Suprapubic skin (tissue), 4 donors: ENCODE measurements at regions not wholly inside any gene's neighbourhood (a gene's known extent, or its start where the extent isn't known, plus 50 kb on each side); places are given as distances from the start of the nearest gene placed in this dataset.

Experiments used
- DNase-seq, 2 donors: peaks; one replicate each; pipeline ENCODE4 v3.0.0-alpha.2; 2019; ENCODE audit warnings: low spot score in 2 of 2
- H3K27ac ChIP-seq: fragments of 200-600 bp; sonication (generic); one replicate; pipeline ENCODE4 v1.5.1; 2019
- H3K27me3 ChIP-seq: fragments of 200-600 bp; sonication (generic); one replicate; pipeline ENCODE4 v1.5.1; 2019
- H3K36me3 ChIP-seq: fragments of 200-600 bp; sonication (generic); one replicate; pipeline ENCODE4 v1.5.1; 2019
- H3K4me1 ChIP-seq: fragments of 200-600 bp; sonication (generic); one replicate; pipeline ENCODE4 v1.5.1; 2019
- H3K4me3 ChIP-seq: fragments of 200-600 bp; sonication (generic); one replicate; pipeline ENCODE4 v1.5.1; 2019; ENCODE audit warnings: mild to moderate bottlenecking
- H3K9me3 ChIP-seq: fragments of 200-600 bp; sonication (generic); one replicate; pipeline ENCODE4 v1.5.1; 2019
- EP300 ChIP-seq: sonication (generic); formaldehyde crosslinking; IDR thresholded peaks from one replicate; pipeline ENCODE4 v1.6.1; 2017; ENCODE audit warnings: antibody characterized with exemption
- POLR2A ChIP-seq, 2 donors: fragments of 450-650 bp; IDR thresholded peaks; one replicate each; pipeline ENCODE4 v1.6.1; 2017; ENCODE audit warnings: antibody characterized with exemption in 2 of 2, mild to moderate bottlenecking in 2 of 2, moderate library complexity in 2 of 2
- POLR2AphosphoS5 ChIP-seq, 3 donors: sonication (generic); formaldehyde crosslinking; IDR thresholded peaks; one replicate each; pipeline ENCODE4 v1.6.1; 2017; ENCODE audit warnings: antibody characterized with exemption in 3 of 3
- WGBS: methylation state at CpG from one replicate; pipeline ENCODE4 v1.1.5; 2018; 5-methylcytosine and 5-hydroxymethylcytosine counted together
- TF ChIP-seq, protein P1 (sequence below), 2 donors: fragments of 200-600 bp in 1 of 2; fragments of 450-650 bp in 1 of 2; sonication (generic) in 1 of 2; IDR thresholded peaks; one replicate each; pipeline ENCODE4 v1.5.1; 2016 to 2019; ENCODE audit warnings: antibody characterized with exemption in 2 of 2, mild to moderate bottlenecking in 1 of 2, moderate library complexity in 1 of 2

DNA sequence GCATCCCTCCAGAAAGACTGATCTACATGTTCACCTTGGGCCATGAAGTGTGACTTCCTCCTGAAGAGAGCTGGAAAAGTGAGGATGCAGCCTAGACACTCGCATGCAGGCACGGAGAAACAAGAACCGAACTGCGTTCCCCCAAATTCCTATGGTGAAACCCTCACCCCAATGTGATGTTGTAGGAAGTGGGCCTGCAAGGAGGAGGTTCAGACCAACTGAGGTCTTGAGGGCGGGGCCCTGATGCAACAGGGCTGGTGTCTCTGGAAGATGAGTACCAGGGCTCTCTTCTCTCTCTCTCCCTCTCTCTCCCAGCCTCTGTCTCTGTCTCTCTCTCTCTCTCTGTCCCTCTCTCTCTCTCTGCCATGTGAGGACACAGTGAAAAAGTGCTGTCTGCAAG, 501.1 kb downstream of the BRD1 start:
- H3K4me3 ChIP-seq = no peak overlapping the region
- H3K27ac ChIP-seq = no peak overlapping the region
- peaks cover 52% of the 10 kb centered on the region for H3K27me3 ChIP-seq
- no peaks in the 10 kb centered on the region for H3K36me3 ChIP-seq
- WGBS = 92% methylated on average over 4 of the region's 5 CpGs
- TF ChIP-seq, protein P1, sequence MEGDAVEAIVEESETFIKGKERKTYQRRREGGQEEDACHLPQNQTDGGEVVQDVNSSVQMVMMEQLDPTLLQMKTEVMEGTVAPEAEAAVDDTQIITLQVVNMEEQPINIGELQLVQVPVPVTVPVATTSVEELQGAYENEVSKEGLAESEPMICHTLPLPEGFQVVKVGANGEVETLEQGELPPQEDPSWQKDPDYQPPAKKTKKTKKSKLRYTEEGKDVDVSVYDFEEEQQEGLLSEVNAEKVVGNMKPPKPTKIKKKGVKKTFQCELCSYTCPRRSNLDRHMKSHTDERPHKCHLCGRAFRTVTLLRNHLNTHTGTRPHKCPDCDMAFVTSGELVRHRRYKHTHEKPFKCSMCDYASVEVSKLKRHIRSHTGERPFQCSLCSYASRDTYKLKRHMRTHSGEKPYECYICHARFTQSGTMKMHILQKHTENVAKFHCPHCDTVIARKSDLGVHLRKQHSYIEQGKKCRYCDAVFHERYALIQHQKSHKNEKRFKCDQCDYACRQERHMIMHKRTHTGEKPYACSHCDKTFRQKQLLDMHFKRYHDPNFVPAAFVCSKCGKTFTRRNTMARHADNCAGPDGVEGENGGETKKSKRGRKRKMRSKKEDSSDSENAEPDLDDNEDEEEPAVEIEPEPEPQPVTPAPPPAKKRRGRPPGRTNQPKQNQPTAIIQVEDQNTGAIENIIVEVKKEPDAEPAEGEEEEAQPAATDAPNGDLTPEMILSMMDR (IDR thresholded peaks at IDR 0.05) = no peak
- no peak for TF ChIP-seq POLR2AphosphoS5 (IDR thresholded peaks at IDR 0.05)
- TF ChIP-seq POLR2A (IDR thresholded peaks at IDR 0.05) = no peak
- TF ChIP-seq EP300 = no peak
- no peaks in the 10 kb centered on the region for H3K9me3 ChIP-seq
- peak in 1 of 2 donors; percentile 20 for DNase-seq
- no peaks in the 10 kb centered on the region for H3K4me1 ChIP-seq

DNA sequence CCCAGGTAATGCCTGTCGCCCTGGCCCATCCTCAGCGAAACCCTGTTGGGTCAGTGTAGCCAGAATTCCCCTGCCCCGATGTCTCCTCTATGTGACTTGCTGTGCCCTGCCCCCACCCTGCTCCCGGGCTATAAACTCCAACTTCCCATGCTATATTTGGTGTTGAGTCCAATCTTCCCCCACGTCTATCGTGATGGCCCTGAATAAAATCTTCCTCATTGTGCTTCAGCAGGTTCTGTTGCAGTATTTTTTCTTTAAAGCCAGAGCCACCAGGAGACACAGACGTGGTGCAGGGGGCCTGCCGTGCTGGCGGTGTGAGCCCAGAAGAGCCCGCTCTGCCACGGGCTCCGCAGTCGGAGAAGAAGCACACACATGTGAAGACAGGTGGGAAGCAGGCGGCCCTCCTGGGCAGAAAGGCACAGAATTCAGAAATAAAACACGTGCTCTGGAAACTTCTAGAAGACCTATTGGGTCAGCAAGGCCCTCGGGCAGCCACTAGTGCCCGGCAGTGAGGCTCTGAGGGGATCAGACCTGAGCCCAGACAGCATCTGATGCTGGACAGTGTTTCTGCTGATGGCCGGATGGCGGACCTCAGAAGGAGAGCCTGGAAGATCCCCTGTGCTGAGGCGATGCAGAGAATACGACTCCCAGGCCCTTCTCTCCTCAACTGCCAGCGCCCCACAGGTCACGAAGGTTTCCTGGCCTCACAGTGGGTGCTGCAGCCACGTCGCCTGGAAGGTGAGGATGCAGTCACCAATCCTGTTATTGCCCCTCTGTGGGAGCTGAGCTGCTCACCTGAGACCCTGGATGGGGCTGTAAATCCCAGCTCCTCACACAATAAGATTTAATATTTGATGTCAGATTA, 501.9 kb downstream of the BRD1 start:
- DNase-seq = peak in 1 of 2 donors; percentile 37
- H3K9me3 ChIP-seq = no peaks in the 10 kb centered on the region
- H3K4me1 ChIP-seq = no peaks in the 10 kb centered on the region
- H3K27ac ChIP-seq = no peak overlapping the region
- peaks cover 59% of the 10 kb centered on the region for H3K27me3 ChIP-seq
- H3K4me3 ChIP-seq = no peak overlapping the region
- TF ChIP-seq POLR2A (IDR thresholded peaks at IDR 0.05) = no peak
- no peak for TF ChIP-seq POLR2AphosphoS5 (IDR thresholded peaks at IDR 0.05)
- TF ChIP-seq EP300 = no peak
- TF ChIP-seq, protein P1 (IDR thresholded peaks at IDR 0.05) = no peak
- WGBS = 83% methylated on average over 22 of the region's 25 CpGs
- H3K36me3 ChIP-seq = no peaks in the 10 kb centered on the region

- TF ChIP-seq, protein P1 (IDR thresholded peaks at IDR 0.05) = no peak
- no peak for TF ChIP-seq EP300
- TF ChIP-seq POLR2AphosphoS5 (IDR thresholded peaks at IDR 0.05) = no peak
- TF ChIP-seq POLR2A (IDR thresholded peaks at IDR 0.05) = no peak
- H3K27me3 ChIP-seq = peaks cover 56% of the 10 kb centered on the region
- H3K36me3 ChIP-seq = no peaks in the 10 kb centered on the region
- no peaks in the 10 kb centered on the region for H3K4me1 ChIP-seq
- DNase-seq = peak; percentile 41 to 62
- no peaks in the 10 kb centered on the region for H3K9me3 ChIP-seq
- 90% methylated on average over 19 of the region's 29 CpGs for WGBS
- H3K27ac ChIP-seq = no peak overlapping the region
- H3K4me3 ChIP-seq = no peak overlapping the region
Measured at GRCh38 chr22:49324527-49325491, 502.9 kb downstream of the BRD1 start.

GRCh38 chr22:49323751-49324415, 503.8 kb downstream of the BRD1 start:
- peaks cover 56% of the 10 kb centered on the region for H3K27me3 ChIP-seq
- WGBS = 80% methylated on average over 2 of the region's 20 CpGs
- no peaks in the 10 kb centered on the region for H3K36me3 ChIP-seq
- H3K4me1 ChIP-seq = no peaks in the 10 kb centered on the region
- no peak overlapping the region for H3K4me3 ChIP-seq
- TF ChIP-seq, protein P1 (IDR thresholded peaks at IDR 0.05) = no peak
- no peak for TF ChIP-seq POLR2A (IDR thresholded peaks at IDR 0.05)
- no peak for TF ChIP-seq EP300
- TF ChIP-seq POLR2AphosphoS5 (IDR thresholded peaks at IDR 0.05) = no peak
- DNase-seq = peak; percentile 39 to 69
- H3K9me3 ChIP-seq = no peaks in the 10 kb centered on the region
- H3K27ac ChIP-seq = no peak overlapping the region
